ENCODE measurements at regions not wholly inside any gene's neighbourhood (a gene's known extent, or its start where the extent isn't known, plus 50 kb on each side); places are given as distances from the start of the nearest gene placed in this dataset.

DNA sequence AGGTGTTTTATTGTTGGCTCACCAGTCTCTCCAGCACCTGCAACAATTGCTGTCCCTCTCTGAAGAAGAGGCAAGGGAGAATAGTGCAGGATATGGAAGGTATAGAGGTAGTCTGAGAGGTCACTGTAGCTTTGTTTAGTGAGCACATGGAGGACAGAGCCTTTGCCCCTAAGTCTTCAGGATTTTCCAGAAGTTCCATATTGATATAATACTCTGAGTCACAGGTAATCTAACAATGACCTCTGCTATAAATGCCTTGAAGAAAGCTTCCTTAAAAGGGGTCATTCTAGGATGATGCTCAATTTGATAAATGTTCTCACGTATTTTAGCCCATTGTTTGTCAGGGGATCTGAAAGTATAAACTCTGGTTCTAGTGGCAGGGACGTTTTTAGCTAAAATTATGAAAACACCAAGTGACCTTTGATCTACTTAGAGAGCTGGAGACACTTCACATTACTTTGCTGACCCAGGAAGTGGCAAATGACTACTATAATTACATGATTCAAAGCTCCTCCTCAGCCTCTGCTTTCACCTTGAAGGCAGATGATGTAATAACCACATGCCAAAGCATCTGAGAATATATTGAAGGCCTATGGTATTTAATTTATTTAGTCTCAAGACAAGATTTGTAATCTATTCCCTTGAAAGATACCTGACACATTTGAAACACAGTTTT is 366.9 kb upstream of the NUDT12 start:
- CTCF ChIA-PET (ENCODE audit: unreplicated experiment) = no interaction called here
- DNase-seq (ENCODE audit: low spot score) = no peak

DNA sequence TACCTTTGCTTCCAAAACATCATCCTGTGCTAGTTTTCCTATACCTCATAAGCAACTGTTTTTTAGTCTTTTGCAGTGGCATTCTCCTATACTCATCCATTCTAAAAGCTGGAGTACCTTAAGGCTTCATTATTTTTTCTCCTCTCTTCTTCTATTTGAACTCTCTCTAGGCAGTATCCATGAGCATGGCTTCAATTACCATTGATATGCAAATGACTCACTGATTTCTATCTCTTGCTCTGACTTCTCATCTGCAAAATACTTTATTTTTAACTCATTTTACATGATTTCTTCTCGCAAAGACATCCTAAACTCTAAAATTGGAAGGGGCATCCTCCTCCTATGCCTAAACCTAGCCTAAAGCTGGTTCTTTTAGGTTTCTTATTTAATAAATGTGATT is 365.1 kb upstream of the NUDT12 start:
- H4K20me1 ChIP-seq (ENCODE audit: insufficient read depth, low read length) = no peaks in the 10 kb centered on the region
- no peak overlapping the region for H3K4me2 ChIP-seq (ENCODE audit: low read length)
- H3K4me3 ChIP-seq (ENCODE audit: low read depth, low read length, poor library complexity, severe bottlenecking) = no peak overlapping the region
- no peaks in the 10 kb centered on the region for H3K4me1 ChIP-seq (ENCODE audit: insufficient read depth, low read length, poor library complexity, severe bottlenecking)
- BruUV-seq (replicated peaks) = no TSS peak
- H2AFZ ChIP-seq (ENCODE audit: low read length) = no peak overlapping the region
- ChIA-PET POLR2A (interaction anchor here (0.9 kb wide), 1 partner anchor 11 kb away, joined by 3 read pairs; no protein-coding TSS in a partner anchor), CTCF (ENCODE audit: unreplicated experiment) (no interaction called here)
- H3K79me2 ChIP-seq (ENCODE audit: insufficient read depth, low read depth, low read length) = no peaks in the 10 kb centered on the region
- no peaks in the 10 kb centered on the region for H3K9me3 ChIP-seq (ENCODE audit: low read length)
- TF ChIP-seq, protein P1, sequence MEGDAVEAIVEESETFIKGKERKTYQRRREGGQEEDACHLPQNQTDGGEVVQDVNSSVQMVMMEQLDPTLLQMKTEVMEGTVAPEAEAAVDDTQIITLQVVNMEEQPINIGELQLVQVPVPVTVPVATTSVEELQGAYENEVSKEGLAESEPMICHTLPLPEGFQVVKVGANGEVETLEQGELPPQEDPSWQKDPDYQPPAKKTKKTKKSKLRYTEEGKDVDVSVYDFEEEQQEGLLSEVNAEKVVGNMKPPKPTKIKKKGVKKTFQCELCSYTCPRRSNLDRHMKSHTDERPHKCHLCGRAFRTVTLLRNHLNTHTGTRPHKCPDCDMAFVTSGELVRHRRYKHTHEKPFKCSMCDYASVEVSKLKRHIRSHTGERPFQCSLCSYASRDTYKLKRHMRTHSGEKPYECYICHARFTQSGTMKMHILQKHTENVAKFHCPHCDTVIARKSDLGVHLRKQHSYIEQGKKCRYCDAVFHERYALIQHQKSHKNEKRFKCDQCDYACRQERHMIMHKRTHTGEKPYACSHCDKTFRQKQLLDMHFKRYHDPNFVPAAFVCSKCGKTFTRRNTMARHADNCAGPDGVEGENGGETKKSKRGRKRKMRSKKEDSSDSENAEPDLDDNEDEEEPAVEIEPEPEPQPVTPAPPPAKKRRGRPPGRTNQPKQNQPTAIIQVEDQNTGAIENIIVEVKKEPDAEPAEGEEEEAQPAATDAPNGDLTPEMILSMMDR (conservative IDR thresholded peaks at IDR 0.05; ENCODE audit: low read length) = no peak
- no peak for TF ChIP-seq EZH2phosphoT487 (IDR thresholded peaks at IDR 0.05; ENCODE audit: borderline replicate concordance, low read depth, low read length)
- no peak overlapping the region for H3K27ac ChIP-seq (ENCODE audit: low read depth, low read length, poor library complexity, severe bottlenecking)
- DNase-seq (ENCODE audit: low spot score) = no peak
- intact Hi-C loops (cut with micrococcal nuclease; ENCODE audit: unreplicated experiment) = no loop called here
- no peaks in the 10 kb centered on the region for H3K9me2 ChIP-seq (ENCODE audit: insufficient read depth, low read length)
- no peaks in the 10 kb centered on the region for H3K36me3 ChIP-seq (ENCODE audit: insufficient read depth, low read length)

More for the DNA sequence above, 366.9 kb upstream of the NUDT12 start:
- H3K79me2 ChIP-seq (ENCODE audit: insufficient read depth, low read depth, low read length) = no peaks in the 10 kb centered on the region
- H3K27ac ChIP-seq (ENCODE audit: low read depth, low read length, poor library complexity, severe bottlenecking) = no peak overlapping the region
- no peaks in the 10 kb centered on the region for H3K9me2 ChIP-seq (ENCODE audit: insufficient read depth, low read length)
- no peaks in the 10 kb centered on the region for H3K9me3 ChIP-seq (ENCODE audit: low read length)
- no peak overlapping the region for H3K4me3 ChIP-seq (ENCODE audit: low read depth, low read length, poor library complexity, severe bottlenecking)
- no peaks in the 10 kb centered on the region for H4K20me1 ChIP-seq (ENCODE audit: insufficient read depth, low read length)
- no peak overlapping the region for H3K4me2 ChIP-seq (ENCODE audit: low read length)
- intact Hi-C loops (cut with micrococcal nuclease; ENCODE audit: unreplicated experiment) = no loop called here
- no peaks in the 10 kb centered on the region for H3K4me1 ChIP-seq (ENCODE audit: insufficient read depth, low read length, poor library complexity, severe bottlenecking)
- TF ChIP-seq, protein P1 (conservative IDR thresholded peaks at IDR 0.05; ENCODE audit: low read length) = no peak
- no peak for TF ChIP-seq EZH2phosphoT487 (IDR thresholded peaks at IDR 0.05; ENCODE audit: borderline replicate concordance, low read depth, low read length)
- BruUV-seq (replicated peaks) = no TSS peak
- H3K36me3 ChIP-seq (ENCODE audit: insufficient read depth, low read length) = no peaks in the 10 kb centered on the region
- H2AFZ ChIP-seq (ENCODE audit: low read length) = no peak overlapping the region
- POLR2A ChIA-PET = interaction anchor here (0.9 kb wide), 1 partner anchor 9 kb away, joined by 4 read pairs; no protein-coding TSS in a partner anchor

DNA sequence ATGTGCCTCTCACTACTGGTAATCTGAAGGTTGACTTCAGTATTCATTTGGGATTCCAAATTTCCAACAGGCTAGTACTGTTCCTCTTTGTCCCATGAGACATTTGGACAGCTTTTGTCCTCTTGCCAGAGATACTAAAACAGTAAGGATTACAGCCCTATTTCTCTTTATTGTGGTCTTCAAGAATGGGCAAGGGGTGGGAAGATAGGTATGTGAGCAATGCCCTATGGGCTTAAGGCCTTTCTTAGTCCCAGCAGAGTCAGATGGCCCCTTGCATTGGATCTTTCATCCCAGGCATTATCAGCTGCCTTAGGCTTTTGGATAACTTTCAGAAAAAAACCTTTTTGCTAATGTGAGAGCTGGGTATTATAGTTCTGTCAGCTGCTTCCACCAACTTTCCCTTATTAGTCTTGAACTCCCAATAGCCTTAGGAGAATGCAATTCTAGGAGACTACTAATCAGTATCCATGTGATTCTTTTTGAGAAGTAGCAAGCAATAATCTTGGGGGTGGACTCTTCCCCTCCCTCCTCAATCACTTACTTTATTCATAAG is 361.1 kb upstream of the NUDT12 start:
- no peak overlapping the region for H2AFZ ChIP-seq (ENCODE audit: low read length)
- H4K20me1 ChIP-seq (ENCODE audit: insufficient read depth, low read length) = no peaks in the 10 kb centered on the region
- BruUV-seq (replicated peaks) = no TSS peak

More for the DNA sequence above, 361.1 kb upstream of the NUDT12 start:
- intact Hi-C loops (cut with micrococcal nuclease; ENCODE audit: unreplicated experiment) = no loop called here
- no peaks in the 10 kb centered on the region for H3K9me3 ChIP-seq (ENCODE audit: low read length)
- TF ChIP-seq EZH2phosphoT487 (IDR thresholded peaks at IDR 0.05; ENCODE audit: borderline replicate concordance, low read depth, low read length) = no peak
- TF ChIP-seq, protein P1 (conservative IDR thresholded peaks at IDR 0.05; ENCODE audit: low read length) = no peak
- H3K4me2 ChIP-seq (ENCODE audit: low read length) = no peak overlapping the region
- no peak overlapping the region for H3K4me3 ChIP-seq (ENCODE audit: low read depth, low read length, poor library complexity, severe bottlenecking)
- H3K36me3 ChIP-seq (ENCODE audit: insufficient read depth, low read length) = no peaks in the 10 kb centered on the region
- H3K9me2 ChIP-seq (ENCODE audit: insufficient read depth, low read length) = no peaks in the 10 kb centered on the region
- no peaks in the 10 kb centered on the region for H3K79me2 ChIP-seq (ENCODE audit: insufficient read depth, low read depth, low read length)
- no peak overlapping the region for H3K27ac ChIP-seq (ENCODE audit: low read depth, low read length, poor library complexity, severe bottlenecking)
- DNase-seq (ENCODE audit: low spot score) = no peak
- ChIA-PET POLR2A (no interaction called here), CTCF (ENCODE audit: unreplicated experiment) (no interaction called here)
- no peaks in the 10 kb centered on the region for H3K4me1 ChIP-seq (ENCODE audit: insufficient read depth, low read length, poor library complexity, severe bottlenecking)
